Astrocyte (in vitro differentiated cells and primary cell): ENCODE measurements at regions not wholly inside any gene's neighbourhood (a gene's known extent, or its start where the extent isn't known, plus 50 kb on each side); places are given as distances from the start of the nearest gene placed in this dataset.
A peak's percentile ranks its signal among the peaks of the same experiment; 100 is the strongest.

Experiments
- DNase-seq: peaks from one replicate; pipeline ENCODE4 v3.0.0-alpha.2; 2010; ENCODE audit warnings: low read depth
- FAIRE-seq: peaks from 2 replicates; lab custom pipeline; 2011; peaks lifted over from hg19 to GRCh38; lab: Jason Lieb, UNC
- H2AFZ ChIP-seq: 2 replicates; pipeline ENCODE4 v1.6.0; 2012; ENCODE audit warnings: low read depth, low read length, inconsistent platforms
- H3K27ac ChIP-seq: 2 replicates; pipeline ENCODE4 v1.5.1; 2011; ENCODE audit warnings: low read depth, low read length, inconsistent platforms
- H3K27me3 ChIP-seq: 2 replicates; pipeline ENCODE4 v1.6.0; 2011; ENCODE audit warnings: low read length, inconsistent platforms; ENCODE audit not compliant: insufficient read depth
- H3K36me3 ChIP-seq: 2 replicates; pipeline ENCODE4 v1.5.1; 2011; ENCODE audit warnings: low read length, inconsistent platforms; ENCODE audit not compliant: insufficient read depth
- H3K4me1 ChIP-seq: 2 replicates; pipeline ENCODE4 v1.5.1; 2011; ENCODE audit warnings: low read length, inconsistent platforms; ENCODE audit not compliant: insufficient read depth
- H3K4me2 ChIP-seq: 2 replicates; pipeline ENCODE4 v1.6.0; 2012; ENCODE audit warnings: low read length, inconsistent platforms
- H3K4me3 ChIP-seq: 2 replicates; pipeline ENCODE4 v1.5.1; 2011; ENCODE audit warnings: low read depth, mild to moderate bottlenecking, low read length, inconsistent platforms; ENCODE audit not compliant: insufficient read depth
- H3K79me2 ChIP-seq: 2 replicates; pipeline ENCODE4 v1.6.0; 2012; ENCODE audit warnings: mild to moderate bottlenecking, low read length, inconsistent platforms; ENCODE audit not compliant: insufficient read depth
- H3K9ac ChIP-seq: 2 replicates; pipeline ENCODE4 v1.6.0; 2012; ENCODE audit warnings: mild to moderate bottlenecking, low read length, inconsistent platforms
- H3K9me3 ChIP-seq: 2 replicates; pipeline ENCODE4 v1.5.1; 2012; ENCODE audit warnings: low read depth, mild to moderate bottlenecking, low read length, inconsistent platforms; ENCODE audit not compliant: insufficient read depth
- H4K20me1 ChIP-seq: 2 replicates; pipeline ENCODE4 v1.6.0; 2012; ENCODE audit warnings: low read length, inconsistent platforms; ENCODE audit not compliant: insufficient read depth
- H3K27ac Mint-ChIP-seq: one replicate; pipeline ENCODE4 v1.8.0; 2021; ENCODE audit warnings: mild to moderate bottlenecking, mixed read lengths; ENCODE audit not compliant: unreplicated experiment
- H3K27me3 Mint-ChIP-seq: one replicate; pipeline ENCODE4 v1.8.0; 2021; ENCODE audit warnings: low read depth, mixed read lengths; ENCODE audit not compliant: unreplicated experiment
- H3K36me3 Mint-ChIP-seq: one replicate; pipeline ENCODE4 v1.8.0; 2021; ENCODE audit warnings: low read depth, mixed read lengths; ENCODE audit not compliant: unreplicated experiment
- H3K4me1 Mint-ChIP-seq: one replicate; pipeline ENCODE4 v1.8.0; 2021; ENCODE audit warnings: low read depth, mixed read lengths; ENCODE audit not compliant: unreplicated experiment
- H3K4me3 Mint-ChIP-seq: one replicate; pipeline ENCODE4 v1.8.0; 2021; ENCODE audit warnings: mild to moderate bottlenecking, moderate library complexity, mixed read lengths; ENCODE audit not compliant: unreplicated experiment
- H3K9me3 Mint-ChIP-seq: one replicate; pipeline ENCODE4 v1.8.0; 2021; ENCODE audit warnings: mild to moderate bottlenecking, mixed read lengths; ENCODE audit not compliant: unreplicated experiment
- EZH2 ChIP-seq: IDR thresholded peaks from 2 replicates; pipeline ENCODE4 v1.6.1; 2012; ENCODE audit warnings: mild to moderate bottlenecking, low read length, inconsistent platforms; ENCODE audit not compliant: insufficient read depth
- TF ChIP-seq, protein P1 (sequence below): IDR thresholded peaks from 2 replicates; pipeline ENCODE4 v1.5.1; 2011; ENCODE audit warnings: low read depth, mild to moderate bottlenecking, inconsistent platforms, low read length, moderate library complexity; ENCODE audit not compliant: insufficient read depth

DNA sequence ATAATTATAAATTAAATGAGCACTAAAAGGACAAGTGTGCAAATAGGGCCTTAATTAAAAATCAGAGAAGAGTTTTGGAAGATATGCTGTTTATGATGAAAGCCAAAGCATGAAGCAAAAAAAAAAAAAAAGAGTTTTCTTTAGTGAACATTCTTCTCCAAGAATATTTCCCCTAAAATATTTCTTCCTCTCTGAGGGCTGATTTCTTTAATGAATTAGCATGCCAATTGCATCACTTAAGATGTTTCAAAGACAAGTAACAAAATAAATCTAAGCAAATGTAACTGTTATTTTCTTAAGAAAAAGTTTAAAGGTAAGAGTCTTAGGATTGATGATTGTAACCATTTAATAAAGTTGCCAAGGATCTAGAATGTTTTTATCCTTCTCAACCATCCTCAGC, 81.6 kb upstream of the MPDZ start:
- H3K79me2 ChIP-seq, result no peaks in the 10 kb centered on the region
- TF ChIP-seq, protein P1, sequence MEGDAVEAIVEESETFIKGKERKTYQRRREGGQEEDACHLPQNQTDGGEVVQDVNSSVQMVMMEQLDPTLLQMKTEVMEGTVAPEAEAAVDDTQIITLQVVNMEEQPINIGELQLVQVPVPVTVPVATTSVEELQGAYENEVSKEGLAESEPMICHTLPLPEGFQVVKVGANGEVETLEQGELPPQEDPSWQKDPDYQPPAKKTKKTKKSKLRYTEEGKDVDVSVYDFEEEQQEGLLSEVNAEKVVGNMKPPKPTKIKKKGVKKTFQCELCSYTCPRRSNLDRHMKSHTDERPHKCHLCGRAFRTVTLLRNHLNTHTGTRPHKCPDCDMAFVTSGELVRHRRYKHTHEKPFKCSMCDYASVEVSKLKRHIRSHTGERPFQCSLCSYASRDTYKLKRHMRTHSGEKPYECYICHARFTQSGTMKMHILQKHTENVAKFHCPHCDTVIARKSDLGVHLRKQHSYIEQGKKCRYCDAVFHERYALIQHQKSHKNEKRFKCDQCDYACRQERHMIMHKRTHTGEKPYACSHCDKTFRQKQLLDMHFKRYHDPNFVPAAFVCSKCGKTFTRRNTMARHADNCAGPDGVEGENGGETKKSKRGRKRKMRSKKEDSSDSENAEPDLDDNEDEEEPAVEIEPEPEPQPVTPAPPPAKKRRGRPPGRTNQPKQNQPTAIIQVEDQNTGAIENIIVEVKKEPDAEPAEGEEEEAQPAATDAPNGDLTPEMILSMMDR, result no peak
- TF ChIP-seq EZH2, result no peak
- no peak overlapping the region for H3K4me3 Mint-ChIP-seq
- H3K27ac ChIP-seq, result no peak overlapping the region
- H3K4me1 ChIP-seq, result peaks cover 12% of the 10 kb centered on the region
- no peaks in the 10 kb centered on the region for H4K20me1 ChIP-seq
- no peaks in the 10 kb centered on the region for H3K27me3 ChIP-seq
- no peak for FAIRE-seq
- H3K4me2 ChIP-seq, result no peak overlapping the region
- H3K9me3 Mint-ChIP-seq, result no peaks in the 10 kb centered on the region
- no peak overlapping the region for H3K27ac Mint-ChIP-seq
- DNase-seq, result peak; percentile 12
- H3K9ac ChIP-seq, result no peak overlapping the region
- H3K9me3 ChIP-seq, result no peaks in the 10 kb centered on the region
- no peaks in the 10 kb centered on the region for H3K27me3 Mint-ChIP-seq
- H3K4me3 ChIP-seq, result no peak overlapping the region
- H3K4me1 Mint-ChIP-seq, result peaks cover 14% of the 10 kb centered on the region
- no peaks in the 10 kb centered on the region for H3K36me3 ChIP-seq
- H3K36me3 Mint-ChIP-seq, result no peaks in the 10 kb centered on the region
- no peak overlapping the region for H2AFZ ChIP-seq

DNA sequence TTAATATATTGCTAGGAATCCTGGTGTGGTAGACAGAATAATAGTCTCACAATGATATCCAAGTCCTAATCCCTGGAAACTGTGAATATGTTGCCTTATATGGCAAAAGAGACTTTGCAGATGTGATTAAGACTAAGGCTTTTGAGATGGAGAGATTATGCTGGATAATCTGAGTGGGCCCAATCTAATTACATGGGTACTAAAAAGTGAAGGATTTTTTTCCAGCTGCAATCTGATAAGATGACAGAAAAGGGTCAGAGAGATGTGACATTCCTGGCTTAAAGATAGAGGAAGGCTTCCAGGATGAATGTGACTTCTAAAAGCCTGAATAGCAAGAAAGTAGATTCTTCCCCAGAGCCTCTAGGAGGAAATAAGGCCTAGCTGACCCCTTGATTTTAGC, 80.7 kb upstream of the MPDZ start:
- H3K4me1 Mint-ChIP-seq, result peaks cover 14% of the 10 kb centered on the region
- FAIRE-seq (peak; percentile 20), DNase-seq (no peak)
- H3K27me3 ChIP-seq, result no peaks in the 10 kb centered on the region
- H3K9ac ChIP-seq, result no peak overlapping the region
- no peaks in the 10 kb centered on the region for H3K36me3 ChIP-seq
- H3K4me2 ChIP-seq, result no peak overlapping the region
- no peaks in the 10 kb centered on the region for H3K27me3 Mint-ChIP-seq
- no peak overlapping the region for H3K27ac ChIP-seq
- H3K79me2 ChIP-seq, result no peaks in the 10 kb centered on the region
- H3K4me1 ChIP-seq, result peaks cover 12% of the 10 kb centered on the region
- H4K20me1 ChIP-seq, result no peaks in the 10 kb centered on the region
- no peaks in the 10 kb centered on the region for H3K9me3 Mint-ChIP-seq
- H3K4me3 ChIP-seq, result no peak overlapping the region
- no peaks in the 10 kb centered on the region for H3K36me3 Mint-ChIP-seq
- H2AFZ ChIP-seq, result no peak overlapping the region
- H3K9me3 ChIP-seq, result no peaks in the 10 kb centered on the region
- no peak overlapping the region for H3K4me3 Mint-ChIP-seq
- no peak overlapping the region for H3K27ac Mint-ChIP-seq
- TF ChIP-seq, protein P1, result no peak
- TF ChIP-seq EZH2, result no peak

DNA sequence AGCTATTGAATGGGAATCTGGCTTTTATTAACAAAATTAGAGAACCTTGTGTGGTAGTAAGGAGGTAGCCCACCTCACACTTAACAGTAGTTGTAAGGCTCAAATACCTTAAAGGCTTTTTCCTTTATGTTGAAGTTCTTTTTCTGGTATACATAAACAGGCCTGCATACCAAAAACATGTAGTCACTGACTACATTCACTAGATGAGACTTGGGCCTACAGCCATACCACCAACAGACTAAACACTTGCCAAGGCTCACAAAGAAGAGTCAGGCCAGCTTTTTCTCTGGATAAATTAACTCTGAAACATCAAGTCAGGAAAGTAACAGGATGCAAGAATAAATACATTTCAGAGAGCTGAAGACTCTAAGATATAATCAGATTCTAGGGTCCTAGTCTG, 78.6 kb upstream of the MPDZ start:
- H3K27ac Mint-ChIP-seq, result peak overlapping the region; percentile 79

More for the DNA sequence above, 78.6 kb upstream of the MPDZ start:
- Histone ChIP-seq H3K36me3 (no peaks in the 10 kb centered on the region), H3K9ac (peak overlapping the region; percentile 40), H3K4me3 (no peak overlapping the region), H3K27ac (peak overlapping the region; percentile 60), H3K27me3 (no peaks in the 10 kb centered on the region), H3K9me3 (no peaks in the 10 kb centered on the region), H3K4me1 (peaks cover 16% of the 10 kb centered on the region), H3K79me2 (no peaks in the 10 kb centered on the region), H2AFZ (no peak overlapping the region), H3K4me2 (peak overlapping the region; percentile 64), H4K20me1 (no peaks in the 10 kb centered on the region)
- DNase-seq (peak; percentile 95), FAIRE-seq (peak; percentile 95)
- H3K4me1 Mint-ChIP-seq, result peaks cover 14% of the 10 kb centered on the region
- H3K27me3 Mint-ChIP-seq, result no peaks in the 10 kb centered on the region
- no peaks in the 10 kb centered on the region for H3K9me3 Mint-ChIP-seq
- TF ChIP-seq, protein P1, result no peak
- TF ChIP-seq EZH2, result no peak
- no peak overlapping the region for H3K4me3 Mint-ChIP-seq
- H3K36me3 Mint-ChIP-seq, result no peaks in the 10 kb centered on the region
